ENCODE measurements at regions not wholly inside any gene's neighbourhood (a gene's known extent, or its start where the extent isn't known, plus 50 kb on each side); places are given as distances from the start of the nearest gene placed in this dataset.

GRCh38 chr10:32171204-32171603 is 115.0 kb upstream of the KIF5B start:
- TF ChIP-seq EZH2 (IDR thresholded peaks at IDR 0.05; ENCODE audit: low read depth, unreplicated experiment) (no peak), CTCF (conservative IDR thresholded peaks at IDR 0.05; ENCODE audit: low read depth in 2 of 2) (no peak), ZNF331 (CRISPR knock-in tag; IDR thresholded peaks at IDR 0.05; ENCODE audit: low read depth) (no peak), EZH2phosphoT487 (IDR thresholded peaks at IDR 0.05; ENCODE audit: unreplicated experiment) (no peak), POLR2AphosphoS5 (IDR thresholded peaks at IDR 0.05; ENCODE audit: low read depth) (no peak), ETS1 (IDR thresholded peaks at IDR 0.05) (no peak), ZNF114 (CRISPR knock-in tag; IDR thresholded peaks at IDR 0.05) (no peak), ZNF462 (CRISPR knock-in tag; IDR thresholded peaks at IDR 0.05) (no peak)
